H1 (cell line): ENCODE measurements at regions not wholly inside any gene's neighbourhood (a gene's known extent, or its start where the extent isn't known, plus 50 kb on each side); places are given as distances from the start of the nearest gene placed in this dataset.

ENCODE experiments used
- BCL11A ChIP-seq, 2 experiments: IDR thresholded peaks; one replicate each; pipeline ENCODE4 v1.6.1; 2011; ENCODE audit warnings: low read depth in 2 of 2, low read length in 2 of 2, mild to moderate bottlenecking in 2 of 2
- EP300 ChIP-seq, 2 experiments: IDR thresholded peaks; 1 replicate in 1 of 2; 2 replicates in 1 of 2; pipeline ENCODE4 v1.6.1; 2011 to 2012; ENCODE audit warnings: low read depth in 2 of 2, low read length in 2 of 2, mild to moderate bottlenecking in 2 of 2, borderline replicate concordance in 1 of 2, inconsistent platforms in 1 of 2, moderate library complexity in 1 of 2
- EZH2 ChIP-seq: fragments of 200-600 bp; sonication (generic); IDR thresholded peaks from 2 replicates; pipeline ENCODE4 v1.7.1; 2012; ENCODE audit warnings: low read depth, mild to moderate bottlenecking, moderate library complexity, low read length, inconsistent platforms; ENCODE audit not compliant: severe bottlenecking
- GABPA ChIP-seq: IDR thresholded peaks from 2 replicates; pipeline ENCODE4 v1.6.1; 2011; ENCODE audit warnings: mild to moderate bottlenecking, low read length, moderate library complexity, borderline replicate concordance; ENCODE audit not compliant: insufficient read depth
- JUN ChIP-seq: IDR thresholded peaks from 2 replicates; pipeline ENCODE4 v1.6.1; 2011; ENCODE audit warnings: low read depth, mild to moderate bottlenecking, improper control_type of control experiment, low read length
- MAFK ChIP-seq: IDR thresholded peaks from 2 replicates; pipeline ENCODE4 v1.6.1; 2012; ENCODE audit warnings: low read depth, mild to moderate bottlenecking, improper control_type of control experiment, low read length
- NANOG ChIP-seq: IDR thresholded peaks from 2 replicates; pipeline ENCODE4 v1.6.1; 2011; ENCODE audit warnings: low read length, low read depth, mild to moderate bottlenecking, inconsistent platforms; ENCODE audit not compliant: insufficient read depth, poor library complexity, severe bottlenecking
- NRF1 ChIP-seq: IDR thresholded peaks from 2 replicates; pipeline ENCODE4 v1.6.1; 2011; ENCODE audit warnings: mild to moderate bottlenecking, low read depth, low read length, improper control_type of control experiment
- POLR2A ChIP-seq, 2 experiments: IDR thresholded peaks; 1 replicate in 1 of 2; 2 replicates in 1 of 2; pipeline ENCODE4 v1.6.1; 2011; ENCODE audit warnings: low read depth in 2 of 2, low read length in 2 of 2, mild to moderate bottlenecking in 2 of 2; ENCODE audit errors: control extremely low read depth in 1 of 2
- POLR2AphosphoS5 ChIP-seq: IDR thresholded peaks from 2 replicates; pipeline ENCODE4 v1.6.1; 2011; ENCODE audit warnings: low read depth, low read length
- SAP30 ChIP-seq: fragments of 300-600 bp; sonication (generic); IDR thresholded peaks from 2 replicates; pipeline ENCODE4 v1.7.1; 2012; ENCODE audit warnings: low read length, moderate library complexity, mild to moderate bottlenecking, inconsistent platforms; ENCODE audit not compliant: insufficient read depth, insufficient replicate concordance
- TEAD4 ChIP-seq: IDR thresholded peaks from 2 replicates; pipeline ENCODE4 v1.6.1; 2012; ENCODE audit warnings: low read depth, low read length, inconsistent platforms, mixed read lengths
- ZNF274 ChIP-seq: IDR thresholded peaks from 2 replicates; pipeline ENCODE4 v1.7.0; 2012; ENCODE audit warnings: low read length, borderline replicate concordance; ENCODE audit errors: extremely low read depth
- TF ChIP-seq, protein P1 (sequence below), 3 experiments: IDR thresholded peaks; 1 replicate in 2 of 3; 2 replicates in 1 of 3; pipeline versions ENCODE4 v1.5.1 to v1.6.1; 2011; ENCODE audit warnings: low read length in 3 of 3, mild to moderate bottlenecking in 3 of 3, inconsistent platforms in 2 of 3, low read depth in 1 of 3, moderate library complexity in 1 of 3; ENCODE audit not compliant: insufficient read depth in 1 of 3; ENCODE audit errors: control extremely low read depth in 1 of 3

DNA sequence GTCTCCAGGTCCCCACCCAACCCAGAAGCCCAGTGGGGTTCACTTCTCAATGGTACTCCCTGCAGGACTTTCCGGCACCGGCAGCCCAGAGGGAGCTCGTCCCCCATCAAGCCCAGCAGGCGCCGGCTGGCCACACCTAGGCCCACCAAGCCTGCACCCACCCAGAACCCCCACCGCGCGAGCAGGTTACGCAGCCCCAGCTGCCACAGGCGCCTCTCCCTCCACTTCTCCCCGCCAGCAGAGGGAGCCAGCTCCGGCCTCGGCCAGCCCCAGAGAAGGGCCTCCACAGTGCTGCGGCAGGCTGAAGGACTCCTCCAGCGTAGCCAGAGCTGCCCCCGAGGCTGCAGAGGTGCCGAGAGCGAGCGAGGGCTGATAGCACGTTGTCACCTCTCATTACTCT lies 722.3 kb downstream of the PLA2G4A start:
- TF ChIP-seq EZH2 (no peak), ZNF274 (no peak), SAP30 (no peak), POLR2A (IDR thresholded peaks at IDR 0.05; ENCODE audit: control extremely low read depth in 1 of 2, low read depth in 2 of 2, low read length in 2 of 2) (no peak), GABPA (no peak), NRF1 (no peak), TEAD4 (no peak), BCL11A (IDR thresholded peaks at IDR 0.05; ENCODE audit: low read depth in 2 of 2, low read length in 2 of 2) (no peak), EP300 (IDR thresholded peaks at IDR 0.05; ENCODE audit: borderline replicate concordance in 1 of 2, low read depth in 2 of 2, low read length in 2 of 2) (no peak), JUN (no peak), NANOG (no peak), POLR2AphosphoS5 (no peak), MAFK (no peak)
- TF ChIP-seq, protein P1, sequence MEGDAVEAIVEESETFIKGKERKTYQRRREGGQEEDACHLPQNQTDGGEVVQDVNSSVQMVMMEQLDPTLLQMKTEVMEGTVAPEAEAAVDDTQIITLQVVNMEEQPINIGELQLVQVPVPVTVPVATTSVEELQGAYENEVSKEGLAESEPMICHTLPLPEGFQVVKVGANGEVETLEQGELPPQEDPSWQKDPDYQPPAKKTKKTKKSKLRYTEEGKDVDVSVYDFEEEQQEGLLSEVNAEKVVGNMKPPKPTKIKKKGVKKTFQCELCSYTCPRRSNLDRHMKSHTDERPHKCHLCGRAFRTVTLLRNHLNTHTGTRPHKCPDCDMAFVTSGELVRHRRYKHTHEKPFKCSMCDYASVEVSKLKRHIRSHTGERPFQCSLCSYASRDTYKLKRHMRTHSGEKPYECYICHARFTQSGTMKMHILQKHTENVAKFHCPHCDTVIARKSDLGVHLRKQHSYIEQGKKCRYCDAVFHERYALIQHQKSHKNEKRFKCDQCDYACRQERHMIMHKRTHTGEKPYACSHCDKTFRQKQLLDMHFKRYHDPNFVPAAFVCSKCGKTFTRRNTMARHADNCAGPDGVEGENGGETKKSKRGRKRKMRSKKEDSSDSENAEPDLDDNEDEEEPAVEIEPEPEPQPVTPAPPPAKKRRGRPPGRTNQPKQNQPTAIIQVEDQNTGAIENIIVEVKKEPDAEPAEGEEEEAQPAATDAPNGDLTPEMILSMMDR (IDR thresholded peaks at IDR 0.05; ENCODE audit: control extremely low read depth in 1 of 3, insufficient read depth in 1 of 3, low read depth in 1 of 3, low read length in 3 of 3): peak; percentile 53 to 57 (median 56)
